ENCODE measurements at regions not wholly inside any gene's neighbourhood (a gene's known extent, or its start where the extent isn't known, plus 50 kb on each side); places are given as distances from the start of the nearest gene placed in this dataset.
"Not testable (repeated sequence)": the region's sequence is repeated elsewhere in the genome, so short reads cannot be mapped to it uniquely, and the experiment has no call there.

DNA sequence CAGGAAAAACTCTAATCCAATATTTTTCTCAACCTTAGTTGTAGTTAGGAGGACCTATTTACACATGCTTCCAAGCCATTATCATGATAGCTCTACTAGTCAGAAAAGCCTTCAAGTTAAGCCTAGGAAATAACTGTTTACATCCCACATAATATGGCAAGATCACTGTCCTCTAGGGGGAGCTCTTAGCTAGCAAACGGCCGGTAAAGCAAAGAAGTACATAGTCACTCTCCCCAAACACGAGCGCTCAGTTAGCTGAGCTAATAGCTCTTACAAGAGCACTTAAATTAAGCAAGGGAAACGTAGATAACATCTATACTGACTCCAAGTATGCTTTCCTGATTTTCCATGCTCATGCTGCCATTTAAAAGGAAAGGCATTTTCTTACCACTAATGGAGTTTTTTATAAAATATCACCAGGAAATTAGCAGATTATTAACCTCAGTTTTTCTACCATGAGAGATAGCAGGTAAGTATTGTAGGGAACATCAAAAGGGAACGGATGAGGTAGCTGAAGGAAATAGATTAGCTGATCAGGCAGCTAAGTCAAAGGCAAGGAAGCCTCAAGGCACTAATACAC, 100.6 kb upstream of the PABPC3 start:
- DNase-seq: peak; percentile 87

- DNase-seq: peak; percentile 64
Measured at GRCh38 chr13:24997367-24997967, 98.5 kb upstream of the PABPC3 start.

DNA sequence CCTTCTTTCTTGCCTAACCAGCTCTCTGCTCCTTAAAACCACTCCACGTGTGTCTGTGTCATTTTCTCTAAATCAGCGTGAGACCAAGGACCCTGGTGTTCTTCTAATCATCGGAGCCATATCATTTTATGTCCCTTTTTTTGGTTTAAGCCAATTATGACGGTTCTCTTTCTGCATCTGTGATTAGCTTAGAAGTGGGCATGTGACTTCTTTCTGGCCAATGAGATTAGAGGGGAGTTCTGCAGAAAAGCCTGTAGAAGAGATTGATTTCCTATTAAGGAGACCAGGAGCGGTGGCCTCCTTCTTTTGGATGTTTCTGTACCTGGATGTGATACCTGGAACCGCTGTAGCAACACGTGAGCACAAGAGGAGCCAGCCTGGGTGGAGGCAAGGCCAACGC, 97.5 kb upstream of the PABPC3 start:
- DNase-seq: no peak

DNA sequence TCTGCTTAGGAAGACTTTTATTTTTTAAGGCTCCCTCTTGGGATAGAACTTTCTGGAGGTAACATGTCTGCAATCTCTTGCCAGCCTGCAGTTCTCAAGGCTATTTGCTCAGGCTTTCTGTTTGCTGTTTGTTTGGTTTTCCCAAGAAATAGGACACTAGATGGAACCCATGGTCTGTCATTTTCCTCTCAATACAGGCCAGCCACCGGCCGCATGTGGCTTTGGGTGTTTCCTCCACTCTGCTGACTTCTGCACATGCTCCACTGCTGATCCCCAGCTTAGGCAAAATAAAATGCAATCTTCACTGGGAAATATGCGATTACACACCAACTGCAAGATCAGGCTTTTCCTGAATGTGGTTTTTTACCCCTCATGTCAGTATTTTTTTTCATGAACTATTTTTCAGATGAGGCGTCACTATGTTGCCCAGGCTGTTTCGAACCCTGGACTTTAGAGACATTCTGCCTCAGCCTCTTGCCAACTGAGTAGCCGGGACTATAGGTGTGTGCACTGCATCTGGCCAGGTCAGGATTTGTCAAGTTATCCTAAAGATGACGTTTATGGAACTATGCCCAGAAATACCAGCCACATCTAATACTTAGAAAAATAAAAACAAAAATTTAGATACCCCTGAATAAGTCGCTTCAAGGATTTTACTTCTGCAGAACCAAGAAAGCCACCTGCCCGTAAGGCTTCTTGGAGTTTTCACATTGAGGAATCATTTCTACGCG, 94.3 kb upstream of the PABPC3 start:
- DNase-seq: no peak

- not testable (repeated sequence) for DNase-seq
Measured at GRCh38 chr13:25002311-25002710, 93.6 kb upstream of the PABPC3 start.

DNA sequence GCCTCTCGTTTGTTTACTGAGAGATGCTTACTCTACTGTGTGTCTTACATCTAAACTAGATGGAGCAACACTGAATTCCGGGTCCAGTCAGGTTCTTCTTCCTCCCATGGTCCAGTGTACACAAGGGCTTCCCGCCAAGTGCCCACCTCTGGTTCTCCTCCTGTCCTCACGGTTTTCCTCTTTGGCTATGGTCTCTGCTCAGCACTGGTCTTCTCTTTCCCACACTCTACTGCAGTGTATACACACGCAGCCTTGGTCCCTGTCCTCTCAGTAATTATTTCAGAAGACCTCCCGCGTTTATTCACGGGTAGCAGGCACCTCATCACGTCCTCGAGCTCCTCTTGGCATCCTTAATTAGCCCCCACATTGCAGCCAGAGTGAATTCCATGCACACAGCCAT, 91.4 kb upstream of the PABPC3 start:
- DNase-seq: not testable (repeated sequence)

- peak; percentile 61 for DNase-seq
Measured at GRCh38 chr13:25005050-25005497, 90.9 kb upstream of the PABPC3 start.

DNA sequence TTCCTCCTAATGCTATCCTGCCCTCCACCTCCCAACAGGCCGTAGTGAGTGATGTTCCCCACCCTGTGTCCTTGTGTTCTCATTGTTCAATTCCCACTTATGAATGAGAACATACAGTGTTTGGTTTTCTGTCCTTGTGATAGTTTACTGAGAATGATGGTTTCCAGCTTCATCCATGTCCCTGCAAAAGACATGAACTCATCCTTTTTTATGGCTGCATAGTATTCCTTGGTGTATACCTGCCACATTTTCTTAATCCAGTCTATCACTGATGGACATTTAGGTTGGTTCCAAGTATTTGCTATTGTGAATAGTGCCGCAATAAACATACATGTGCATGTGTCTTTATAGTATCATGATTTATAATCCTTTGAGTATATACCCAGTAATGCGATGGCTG, 88.5 kb upstream of the PABPC3 start:
- not testable (repeated sequence) for DNase-seq

- not testable (repeated sequence) for DNase-seq
Measured at GRCh38 chr13:25014398-25014973, 81.5 kb upstream of the PABPC3 start.

DNA sequence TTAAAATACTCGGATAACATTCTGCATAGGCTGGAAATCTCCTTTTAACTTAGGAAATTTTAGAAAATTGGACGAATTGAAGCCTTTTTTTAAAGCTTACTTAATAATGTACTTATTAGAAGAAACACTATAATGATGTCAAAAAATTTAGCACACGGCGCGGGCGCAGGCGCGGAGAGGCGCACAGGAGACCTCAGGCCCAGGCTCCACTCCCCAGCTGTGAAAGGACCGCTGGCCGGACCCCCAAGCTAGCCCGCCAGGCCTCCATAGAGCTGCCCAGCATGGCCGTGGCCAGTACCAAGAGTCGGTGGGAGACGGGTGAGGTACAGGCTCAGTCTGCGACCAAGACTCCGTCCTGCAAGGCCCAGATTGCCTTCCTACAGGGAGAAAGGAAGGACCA, 78.8 kb upstream of the PABPC3 start:
- not testable (repeated sequence) for DNase-seq

GRCh38 chr13:25017808-25018728, 77.9 kb upstream of the PABPC3 start:
- DNase-seq: peak; percentile 64

DNA sequence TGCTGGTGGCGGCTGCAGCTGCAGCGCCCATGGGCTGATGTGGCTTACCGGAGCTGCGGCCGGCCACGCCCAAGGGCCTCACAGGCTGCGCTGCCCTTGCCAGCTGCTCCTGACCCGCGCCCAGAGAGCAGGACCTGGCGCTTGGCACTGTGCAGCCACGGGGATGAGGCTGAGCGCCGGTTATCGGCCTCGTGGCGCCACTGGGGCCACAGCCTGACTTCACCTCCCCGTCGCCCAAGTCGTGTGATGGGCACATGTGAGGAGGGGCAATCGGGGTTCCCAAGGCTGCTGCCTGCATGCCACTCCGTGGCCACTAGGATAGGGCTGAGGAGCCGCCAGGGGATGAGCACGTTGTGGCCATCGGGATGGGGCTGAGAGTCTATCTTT, 77.2 kb upstream of the PABPC3 start:
- DNase-seq: no peak

DNA sequence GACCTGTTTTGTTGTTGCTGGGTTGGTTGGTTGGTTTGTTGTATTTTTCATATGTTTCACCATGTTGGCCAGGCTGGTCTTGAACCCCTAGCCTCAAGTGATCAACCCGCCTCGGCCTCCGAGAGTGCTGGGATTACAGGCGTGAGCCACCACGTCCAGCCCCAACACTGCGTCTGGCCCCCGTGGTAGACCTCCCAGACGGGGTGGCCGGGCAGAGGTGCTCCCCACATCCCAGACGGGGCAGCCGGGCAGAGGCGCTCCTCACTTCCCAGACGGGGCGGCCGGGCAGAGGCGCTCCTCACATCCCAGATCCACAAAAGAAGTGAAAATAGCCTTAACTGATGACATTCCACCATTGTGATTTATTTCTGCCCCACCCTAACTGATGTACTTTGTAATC, 76.2 kb upstream of the PABPC3 start:
- not testable (repeated sequence) for DNase-seq

DNA sequence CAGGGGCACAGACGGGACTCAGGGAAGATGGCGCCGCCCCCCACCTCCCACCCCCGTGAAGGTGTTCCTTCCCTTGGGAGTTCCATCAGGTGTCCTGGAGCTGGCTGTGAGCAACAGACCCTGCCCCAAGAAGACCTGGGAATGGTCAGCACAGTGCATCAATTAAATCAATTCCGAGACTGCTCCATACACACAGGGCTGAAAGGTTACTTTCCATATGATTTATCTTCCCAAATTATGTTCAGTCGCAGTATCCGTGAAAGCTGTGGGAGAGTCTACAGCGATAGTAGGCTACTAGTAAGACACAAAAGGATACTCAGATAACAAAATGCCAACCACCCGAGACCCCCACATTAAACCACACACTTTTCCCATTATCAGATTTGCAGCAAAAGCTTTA, 71.8 kb upstream of the PABPC3 start:
- DNase-seq: no peak

- no peak for DNase-seq
Measured at GRCh38 chr13:25032160-25032559, 63.8 kb upstream of the PABPC3 start.

DNA sequence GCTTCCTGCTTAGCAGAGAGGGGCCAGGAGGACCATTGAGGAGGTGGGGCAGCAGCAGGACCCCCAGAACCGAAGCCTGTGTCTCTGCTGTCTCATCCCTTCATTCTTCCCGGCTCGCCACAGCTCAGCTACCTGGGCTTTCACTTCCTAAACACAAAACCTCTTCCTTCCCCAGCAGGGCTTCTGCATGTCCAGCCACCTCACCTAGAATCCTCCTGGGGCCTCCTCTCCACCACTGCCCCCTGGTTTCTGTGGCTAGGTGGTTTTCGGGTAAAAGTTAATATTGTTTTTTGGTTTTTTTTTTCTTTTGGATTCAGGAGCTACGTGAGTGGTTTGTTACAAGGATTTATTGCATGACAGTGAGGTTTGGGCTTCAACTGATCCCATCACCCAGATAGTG, 61.8 kb upstream of the PABPC3 start:
- DNase-seq: no peak

GRCh38 chr13:25037057-25037813, 58.7 kb upstream of the PABPC3 start:
- peak; percentile 83 for DNase-seq

DNA sequence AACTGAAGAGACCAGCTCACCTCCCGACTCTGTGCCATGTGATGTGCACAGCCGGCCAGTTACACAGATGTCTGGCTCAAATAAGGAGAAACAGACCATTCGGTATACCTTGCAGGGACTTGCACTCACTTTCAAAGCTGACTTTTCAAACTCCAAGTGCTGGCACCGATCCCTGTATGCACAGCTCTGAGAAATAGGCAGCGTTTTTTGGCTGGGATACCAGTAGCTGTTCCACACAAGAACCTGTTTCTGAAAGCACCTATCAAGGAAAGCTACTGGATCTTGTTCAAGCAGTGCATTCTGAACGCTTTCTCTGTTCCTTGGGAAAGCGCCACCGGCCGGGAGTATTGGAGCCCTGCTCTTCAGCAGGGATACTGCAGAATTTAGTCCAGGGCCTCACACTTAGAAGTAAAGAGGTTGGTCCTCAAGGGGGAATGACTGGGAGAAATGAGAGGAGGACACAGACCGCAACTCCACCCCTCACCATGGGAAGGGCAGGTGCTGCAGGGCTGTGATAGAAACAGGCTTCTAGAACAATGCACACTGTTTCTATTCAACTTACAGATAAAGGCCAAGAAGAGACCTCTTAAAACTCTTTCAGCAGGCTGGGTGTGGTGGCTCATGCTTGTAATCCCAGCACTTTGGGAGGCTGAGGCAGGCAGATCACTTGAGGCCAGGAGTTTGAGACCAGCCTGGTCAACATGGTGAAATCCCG, 53.6 kb upstream of the PABPC3 start:
- DNase-seq: peak; percentile 25

DNA sequence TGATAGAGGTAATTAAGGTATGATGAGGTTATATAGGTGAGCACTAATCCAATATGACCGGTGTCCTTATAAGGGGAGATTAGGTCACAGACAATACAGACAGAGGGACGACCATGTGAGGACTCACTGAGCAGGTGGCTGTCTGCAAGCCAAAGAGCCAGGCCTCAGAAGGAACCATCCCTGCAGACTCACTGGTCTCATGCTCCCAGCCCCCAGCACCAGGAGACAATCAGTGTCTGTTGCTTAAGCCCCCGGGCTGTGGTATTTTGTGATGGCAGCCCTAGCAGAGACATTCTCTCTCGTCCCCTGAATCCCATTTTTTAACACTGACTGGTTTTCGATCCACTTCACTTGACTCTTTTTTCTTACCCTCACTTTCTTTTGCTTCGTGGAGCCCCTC, 51.9 kb upstream of the PABPC3 start:
- DNase-seq: no peak

Data from tongue (tissue), 1 donor.